ENCODE measurements at regions not wholly inside any gene's neighbourhood (a gene's known extent, or its start where the extent isn't known, plus 50 kb on each side); places are given as distances from the start of the nearest gene placed in this dataset.
A peak's percentile ranks its signal among the peaks of the same experiment; 100 is the strongest.

- DNase-seq = no peak
Observed at GRCh38 chrX:40304115-40304514, 206.4 kb upstream of the BCOR start.

GRCh38 chrX:40303256-40304077, 205.7 kb upstream of the BCOR start:
- peak; percentile 15 for DNase-seq

- DNase-seq = no peak
Observed at GRCh38 chrX:40300286-40300890, 202.6 kb upstream of the BCOR start.

- no peak for DNase-seq
Observed at GRCh38 chrX:40299641-40300046, 201.9 kb upstream of the BCOR start.

GRCh38 chrX:40298572-40299479, 201.1 kb upstream of the BCOR start:
- DNase-seq = no peak

- DNase-seq = no peak
Observed at GRCh38 chrX:40298069-40298468, 200.3 kb upstream of the BCOR start.

- DNase-seq = no peak
Observed at GRCh38 chrX:40291553-40291952, 193.8 kb upstream of the BCOR start.

GRCh38 chrX:40290517-40290916, 192.8 kb upstream of the BCOR start:
- no peak for DNase-seq

GRCh38 chrX:40285876-40286275, 188.1 kb upstream of the BCOR start:
- no peak for DNase-seq

- no peak for DNase-seq
Observed at GRCh38 chrX:40284852-40285251, 187.1 kb upstream of the BCOR start.

- DNase-seq = no peak
Observed at GRCh38 chrX:40283981-40284380, 186.2 kb upstream of the BCOR start.

- DNase-seq = no peak
Observed at GRCh38 chrX:40282946-40283660, 185.3 kb upstream of the BCOR start.

GRCh38 chrX:40282348-40282747, 184.6 kb upstream of the BCOR start:
- DNase-seq = no peak

- peak; percentile 8 for DNase-seq
Observed at GRCh38 chrX:40281336-40282005, 183.7 kb upstream of the BCOR start.

GRCh38 chrX:40279762-40280161, 182.0 kb upstream of the BCOR start:
- no peak for DNase-seq

- no peak for DNase-seq
Observed at GRCh38 chrX:40279091-40279430, 181.3 kb upstream of the BCOR start.

GRCh38 chrX:40278340-40279090, 180.8 kb upstream of the BCOR start:
- DNase-seq = no peak

- DNase-seq = no peak
Observed at GRCh38 chrX:40277672-40278071, 179.9 kb upstream of the BCOR start.

GRCh38 chrX:40273356-40274050, 175.7 kb upstream of the BCOR start:
- DNase-seq = peak; percentile 21

GRCh38 chrX:40272776-40273175, 175.0 kb upstream of the BCOR start:
- DNase-seq = no peak

GRCh38 chrX:40272141-40272540, 174.4 kb upstream of the BCOR start:
- no peak for DNase-seq
